ENCODE measurements at regions not wholly inside any gene's neighbourhood (a gene's known extent, or its start where the extent isn't known, plus 50 kb on each side); places are given as distances from the start of the nearest gene placed in this dataset.

- no peak for TF ChIP-seq CTCF (IDR thresholded peaks at IDR 0.05)
- H3K4me1 ChIP-seq, result no peaks in the 10 kb centered on the region
- peaks cover 6% of the 10 kb centered on the region for H3K27me3 ChIP-seq (ENCODE audit: low read depth)
- H3K9me3 ChIP-seq, result peaks cover 5% of the 10 kb centered on the region
- intact Hi-C loops (cut with DNase I), result no loop called here
- no peak for ATAC-seq
- no peak overlapping the region for H3K27ac ChIP-seq
- no peak overlapping the region for H3K4me3 ChIP-seq
- no peak for DNase-seq
- H3K36me3 ChIP-seq, result no peaks in the 10 kb centered on the region
These were observed 139.4 kb downstream of the BMS1 start for GRCh38 chr10:42921951-42922350.

GRCh38 chr10:42924484-42924883 lies 141.9 kb downstream of the BMS1 start:
- ATAC-seq, result no peak
- no peaks in the 10 kb centered on the region for H3K4me1 ChIP-seq
- intact Hi-C loops (cut with DNase I), result no loop called here
- H3K4me3 ChIP-seq, result no peak overlapping the region
- peaks cover 23% of the 10 kb centered on the region for H3K27me3 ChIP-seq (ENCODE audit: low read depth)
- H3K27ac ChIP-seq, result no peak overlapping the region
- no peak for DNase-seq
- H3K36me3 ChIP-seq, result no peaks in the 10 kb centered on the region
- H3K9me3 ChIP-seq, result peaks cover 5% of the 10 kb centered on the region
- TF ChIP-seq CTCF (IDR thresholded peaks at IDR 0.05), result no peak

GRCh38 chr10:42926843-42927242 lies 144.2 kb downstream of the BMS1 start:
- intact Hi-C loops (cut with DNase I), result no loop called here
- DNase-seq (no peak), ATAC-seq (no peak)
- H3K4me3 ChIP-seq, result no peak overlapping the region
- no peak for TF ChIP-seq CTCF (IDR thresholded peaks at IDR 0.05)
- H3K36me3 ChIP-seq, result no peaks in the 10 kb centered on the region
- peaks cover 2% of the 10 kb centered on the region for H3K9me3 ChIP-seq
- H3K27ac ChIP-seq, result no peak overlapping the region
- no peaks in the 10 kb centered on the region for H3K4me1 ChIP-seq
- peaks cover 44% of the 10 kb centered on the region for H3K27me3 ChIP-seq (ENCODE audit: low read depth)

GRCh38 chr10:42928064-42928463 lies 145.5 kb downstream of the BMS1 start:
- H3K27me3 ChIP-seq (ENCODE audit: low read depth), result peaks cover 56% of the 10 kb centered on the region
- no peak overlapping the region for H3K27ac ChIP-seq
- no peak for DNase-seq
- ATAC-seq, result no peak
- TF ChIP-seq CTCF (IDR thresholded peaks at IDR 0.05), result no peak
- no peaks in the 10 kb centered on the region for H3K36me3 ChIP-seq
- intact Hi-C loops (cut with DNase I), result no loop called here
- H3K4me3 ChIP-seq, result no peak overlapping the region
- no peaks in the 10 kb centered on the region for H3K9me3 ChIP-seq
- peaks cover 2% of the 10 kb centered on the region for H3K4me1 ChIP-seq

GRCh38 chr10:42929236-42929635 lies 146.6 kb downstream of the BMS1 start:
- DNase-seq, result no peak
- no peak for ATAC-seq
- H3K4me3 ChIP-seq, result no peak overlapping the region
- peaks cover 14% of the 10 kb centered on the region for H3K4me1 ChIP-seq
- H3K9me3 ChIP-seq, result no peaks in the 10 kb centered on the region
- H3K27ac ChIP-seq, result no peak overlapping the region
- no peaks in the 10 kb centered on the region for H3K36me3 ChIP-seq
- intact Hi-C loops (cut with DNase I), result no loop called here
- peaks cover 68% of the 10 kb centered on the region for H3K27me3 ChIP-seq (ENCODE audit: low read depth)
- TF ChIP-seq CTCF (IDR thresholded peaks at IDR 0.05), result no peak

GRCh38 chr10:42929993-42930392 lies 146.9 kb upstream of the RET start:
- Histone ChIP-seq H3K9me3 (no peaks in the 10 kb centered on the region), H3K27me3 (ENCODE audit: low read depth) (peaks cover 73% of the 10 kb centered on the region), H3K4me3 (no peak overlapping the region), H3K36me3 (no peaks in the 10 kb centered on the region), H3K27ac (no peak overlapping the region), H3K4me1 (peaks cover 14% of the 10 kb centered on the region)
- DNase-seq (no peak), ATAC-seq (no peak)
- intact Hi-C loops (cut with DNase I), result no loop called here
- TF ChIP-seq CTCF (IDR thresholded peaks at IDR 0.05), result no peak

Measured in lower lobe of right lung (tissue), 2 donors.